H1 (cell line): ENCODE measurements at regions not wholly inside any gene's neighbourhood (a gene's known extent, or its start where the extent isn't known, plus 50 kb on each side); places are given as distances from the start of the nearest gene placed in this dataset.

Experiments used
- CTCF ChIA-PET: fragments of 300-600 bp; sonication (Branson Sonifier 250); formaldehyde crosslinking; loops from one replicate; lab custom pipeline; 2021; ENCODE audit not compliant: partially characterized antibody; lab: Charles Lee
- POLR2A ChIA-PET: fragments of 300-600 bp; sonication (Branson Sonifier 250); formaldehyde crosslinking; loops from one replicate; lab custom pipeline; 2021; ENCODE audit warnings: inconsistent platforms; ENCODE audit not compliant: partially characterized antibody; lab: Charles Lee
- DNase-seq, 2 experiments: peaks; one replicate each; pipeline versions ENCODE4 v3.0.0 to v3.0.0-alpha.2; 2010 to 2022; ENCODE audit warnings: low spot score in 2 of 2, low read depth in 1 of 2, mixed read lengths in 1 of 2
- FAIRE-seq: peaks from 2 replicates; lab custom pipeline; 2011; peaks lifted over from hg19 to GRCh38; lab: Jason Lieb, UNC
- H2AFZ ChIP-seq: 2 replicates; pipeline ENCODE4 v1.8.1; 2012; ENCODE audit warnings: low read length, inconsistent platforms
- H2AK5ac ChIP-seq: 2 replicates; pipeline ENCODE4 v1.6.1; 2013; ENCODE audit warnings: low read depth, low read length
- H2BK120ac ChIP-seq: replicated peaks from 2 replicates; pipeline ENCODE3; 2013; ENCODE audit warnings: low read depth, low read length, inconsistent platforms
- H2BK12ac ChIP-seq: 2 replicates; pipeline ENCODE4 v1.6.1; 2013; ENCODE audit warnings: low read depth, low read length
- H2BK15ac ChIP-seq: 2 replicates; pipeline ENCODE4 v1.6.1; 2013; ENCODE audit warnings: low read length
- H2BK20ac ChIP-seq: 2 replicates; pipeline ENCODE4 v1.6.1; 2013; ENCODE audit warnings: low read length
- H2BK5ac ChIP-seq: 2 replicates; pipeline ENCODE4 v1.6.1; 2013; ENCODE audit warnings: low read depth, low read length
- H3K14ac ChIP-seq: 2 replicates; pipeline ENCODE4 v1.6.1; 2013; ENCODE audit warnings: inconsistent platforms; ENCODE audit not compliant: insufficient read length
- H3K18ac ChIP-seq: 2 replicates; pipeline ENCODE4 v1.6.1; 2013; ENCODE audit warnings: low read length; ENCODE audit errors: extremely low read depth
- H3K23ac ChIP-seq: 2 replicates; pipeline ENCODE4 v1.6.1; 2013; ENCODE audit warnings: inconsistent platforms; ENCODE audit not compliant: insufficient read length
- H3K23me2 ChIP-seq: 2 replicates; pipeline ENCODE4 v1.6.1; 2013; ENCODE audit warnings: low read depth, low read length
- H3K27ac ChIP-seq: 2 replicates; pipeline ENCODE4 v1.6.1; 2011; ENCODE audit warnings: low read depth, low read length, inconsistent platforms
- H3K27me3 ChIP-seq, 4 experiments: replicated peaks in 1 of 4; 1 replicate in 1 of 4; 2 replicates in 3 of 4; pipeline versions ENCODE4 v1.6.1 to v1.8.1; 2011 to 2013; ENCODE audit warnings: low read length in 3 of 4, mild to moderate bottlenecking in 3 of 4, inconsistent platforms in 2 of 4, mixed read lengths in 2 of 4, moderate library complexity in 1 of 4; ENCODE audit not compliant: control insufficient read depth in 3 of 4, insufficient read depth in 3 of 4; ENCODE audit errors: extremely low read depth in 1 of 4
- H3K36me3 ChIP-seq, 4 experiments: 2 replicates each; pipeline versions ENCODE4 v1.6.1 to v1.8.1; 2011 to 2013; ENCODE audit warnings: mild to moderate bottlenecking in 4 of 4, low read length in 3 of 4, moderate library complexity in 2 of 4, control low read depth in 1 of 4, inconsistent platforms in 1 of 4; ENCODE audit not compliant: insufficient read depth in 4 of 4, control insufficient read depth in 2 of 4
- H3K4ac ChIP-seq: replicated peaks from 2 replicates; pipeline ENCODE3; 2013; ENCODE audit warnings: low read length, low read depth, mixed read lengths, inconsistent platforms; ENCODE audit not compliant: insufficient read length
- H3K4me1 ChIP-seq, 4 experiments: replicated peaks in 1 of 4; 1 replicate in 1 of 4; 2 replicates in 3 of 4; pipeline versions ENCODE4 v1.6.1 to v1.8.1; 2011 to 2013; ENCODE audit warnings: low read length in 3 of 4, inconsistent platforms in 2 of 4, mixed read lengths in 1 of 4; ENCODE audit not compliant: insufficient read depth in 4 of 4, control insufficient read depth in 3 of 4
- H3K4me2 ChIP-seq, 2 experiments: 2 replicates each; pipeline versions ENCODE4 v1.6.1 to v1.8.1; 2011 to 2013; ENCODE audit warnings: low read depth in 2 of 2, low read length in 2 of 2, control low read depth in 1 of 2, inconsistent platforms in 1 of 2, mild to moderate bottlenecking in 1 of 2; ENCODE audit not compliant: insufficient read depth in 1 of 2
- H3K4me3 ChIP-seq, 4 experiments: fragments of 200-600, 300-600 bp in 1 of 4; sonication (generic), shearing (Covaris generic), sonication (Bioruptor Twin) in 1 of 4; 2 replicates each; pipeline versions ENCODE4 v1.5.1 to v1.8.1; 2011 to 2016; ENCODE audit warnings: low read length in 4 of 4, low read depth in 3 of 4, control low read depth in 2 of 4, inconsistent platforms in 2 of 4, mild to moderate bottlenecking in 2 of 4, mixed read lengths in 1 of 4, moderate library complexity in 1 of 4; ENCODE audit not compliant: insufficient read depth in 2 of 4; ENCODE audit errors: extremely low read depth in 1 of 4
- H3K56ac ChIP-seq: replicated peaks from 2 replicates; pipeline ENCODE3; 2013; ENCODE audit warnings: low read depth, mild to moderate bottlenecking, mixed read lengths, low read length, inconsistent platforms; ENCODE audit not compliant: insufficient read length
- H3K79me1 ChIP-seq: 2 replicates; pipeline ENCODE4 v1.6.1; 2013; ENCODE audit warnings: low read depth, low read length, control low read depth
- H3K79me2 ChIP-seq, 2 experiments: 2 replicates each; pipeline versions ENCODE4 v1.6.1 to v1.8.1; 2012 to 2013; ENCODE audit warnings: low read length in 2 of 2, mild to moderate bottlenecking in 2 of 2, inconsistent platforms in 1 of 2; ENCODE audit not compliant: insufficient read depth in 2 of 2, control insufficient read depth in 1 of 2
- H3K9ac ChIP-seq, 4 experiments: replicated peaks in 1 of 4; 1 replicate in 1 of 4; 2 replicates in 3 of 4; pipeline versions ENCODE4 v1.6.1 to v1.8.1; 2011 to 2013; ENCODE audit warnings: low read depth in 3 of 4, low read length in 3 of 4, control low read depth in 2 of 4, mild to moderate bottlenecking in 2 of 4, moderate library complexity in 2 of 4, inconsistent platforms in 1 of 4; ENCODE audit errors: extremely low read depth in 1 of 4
- H3K9me3 ChIP-seq, 2 experiments: 2 replicates each; pipeline versions ENCODE4 v1.6.1 to v1.8.1; 2012 to 2013; ENCODE audit warnings: mild to moderate bottlenecking in 2 of 2, moderate library complexity in 2 of 2, control low read depth in 1 of 2, inconsistent platforms in 1 of 2, low read depth in 1 of 2, low read length in 1 of 2, mixed read lengths in 1 of 2; ENCODE audit not compliant: insufficient read depth in 2 of 2
- H4K20me1 ChIP-seq, 2 experiments: replicated peaks in 1 of 2; 2 replicates each; pipeline versions ENCODE3 to v1.8.1; 2011 to 2013; ENCODE audit warnings: inconsistent platforms in 2 of 2, low read length in 2 of 2, mild to moderate bottlenecking in 1 of 2; ENCODE audit not compliant: insufficient read depth in 2 of 2, control insufficient read depth in 1 of 2
- H4K5ac ChIP-seq: 2 replicates; pipeline ENCODE4 v1.6.1; 2013; ENCODE audit warnings: low read length, low read depth, mixed read lengths, inconsistent platforms; ENCODE audit not compliant: insufficient read length
- H4K8ac ChIP-seq: 2 replicates; pipeline ENCODE4 v1.8.0; 2013; ENCODE audit warnings: mild to moderate bottlenecking, moderate library complexity, low read length, inconsistent platforms; ENCODE audit not compliant: insufficient read depth; ENCODE audit errors: extremely low read depth
- H4K91ac ChIP-seq: replicated peaks from 2 replicates; pipeline ENCODE3; 2013; ENCODE audit warnings: low read length, mixed read lengths, inconsistent platforms; ENCODE audit not compliant: insufficient read length
- CEBPB ChIP-seq: IDR thresholded peaks from 2 replicates; pipeline ENCODE4 v1.6.1; 2012; ENCODE audit warnings: low read depth, low read length
- EP300 ChIP-seq, 2 experiments: IDR thresholded peaks; 1 replicate in 1 of 2; 2 replicates in 1 of 2; pipeline ENCODE4 v1.6.1; 2011 to 2012; ENCODE audit warnings: low read depth in 2 of 2, low read length in 2 of 2, mild to moderate bottlenecking in 2 of 2, borderline replicate concordance in 1 of 2, inconsistent platforms in 1 of 2, moderate library complexity in 1 of 2
- EZH2 ChIP-seq: fragments of 200-600 bp; sonication (generic); IDR thresholded peaks from 2 replicates; pipeline ENCODE4 v1.7.1; 2012; ENCODE audit warnings: low read depth, mild to moderate bottlenecking, moderate library complexity, low read length, inconsistent platforms; ENCODE audit not compliant: severe bottlenecking
- KDM5A ChIP-seq: fragments of 200-600 bp; IDR thresholded peaks from 2 replicates; pipeline ENCODE4 v1.7.1; 2012; ENCODE audit warnings: mild to moderate bottlenecking, low read length, inconsistent platforms, mixed read lengths
- RBBP5 ChIP-seq: IDR thresholded peaks from 2 replicates; pipeline ENCODE4 v1.7.1; 2012; ENCODE audit warnings: low read depth, mild to moderate bottlenecking, inconsistent platforms, low read length, moderate library complexity, borderline replicate concordance
- RNF2 ChIP-seq: fragments of 200-900, 300-1000 bp; sonication (generic); IDR thresholded peaks from 2 replicates; pipeline ENCODE4 v1.7.1; 2016; ENCODE audit warnings: borderline replicate concordance, low read depth, mild to moderate bottlenecking, antibody characterized with exemption, low read length; ENCODE audit not compliant: poor library complexity, severe bottlenecking; ENCODE audit errors: missing control alignments
- TCF12 ChIP-seq: IDR thresholded peaks from 2 replicates; pipeline ENCODE4 v1.6.1; 2011; ENCODE audit warnings: low read depth, mild to moderate bottlenecking, low read length
- TF ChIP-seq, protein P1 (sequence below): IDR thresholded peaks from 2 replicates; pipeline ENCODE4 v1.6.1; 2011; ENCODE audit warnings: low read depth, mild to moderate bottlenecking, low read length; ENCODE audit not compliant: insufficient read depth
- TF ChIP-seq, protein P2 (sequence below): IDR thresholded peaks from 2 replicates; pipeline ENCODE4 v1.6.1; 2011; ENCODE audit warnings: low read length, improper control_type of control experiment
- TF ChIP-seq, protein P3 (sequence below), 3 experiments: IDR thresholded peaks; 1 replicate in 2 of 3; 2 replicates in 1 of 3; pipeline versions ENCODE4 v1.5.1 to v1.6.1; 2011; ENCODE audit warnings: low read length in 3 of 3, mild to moderate bottlenecking in 3 of 3, inconsistent platforms in 2 of 3, low read depth in 1 of 3, moderate library complexity in 1 of 3; ENCODE audit not compliant: insufficient read depth in 1 of 3; ENCODE audit errors: control extremely low read depth in 1 of 3

- no peak overlapping the region for H4K8ac ChIP-seq
- H2BK5ac ChIP-seq: no peak overlapping the region
- ChIA-PET CTCF (interaction anchor here (0.6 kb wide), 1 partner anchor 1253 kb away, joined by 3 read pairs; no protein-coding TSS in a partner anchor), POLR2A (no interaction called here)
- no peak overlapping the region for H3K14ac ChIP-seq
- no peak overlapping the region for H2BK120ac ChIP-seq
- no peaks in the 10 kb centered on the region for H3K79me2 ChIP-seq
- no peak overlapping the region for H2AK5ac ChIP-seq
- no peak overlapping the region for H3K9ac ChIP-seq
- no peaks in the 10 kb centered on the region for H3K4me1 ChIP-seq
- H4K91ac ChIP-seq: no peak overlapping the region
- H3K9me3 ChIP-seq: no peaks in the 10 kb centered on the region
- no peak for DNase-seq
- H4K20me1 ChIP-seq: no peaks in the 10 kb centered on the region
- FAIRE-seq: no peak
- no peak overlapping the region for H3K4ac ChIP-seq
- H4K5ac ChIP-seq: no peak overlapping the region
- no peaks in the 10 kb centered on the region for H3K27me3 ChIP-seq
- no peaks in the 10 kb centered on the region for H3K23me2 ChIP-seq
- H3K18ac ChIP-seq: no peak overlapping the region
- no peak overlapping the region for H3K4me3 ChIP-seq
- no peaks in the 10 kb centered on the region for H3K79me1 ChIP-seq
- H3K36me3 ChIP-seq: no peaks in the 10 kb centered on the region
- H2BK20ac ChIP-seq: no peak overlapping the region
- H2BK12ac ChIP-seq: no peak overlapping the region
- no peak overlapping the region for H2AFZ ChIP-seq
- no peak overlapping the region for H3K27ac ChIP-seq
- no peak overlapping the region for H3K56ac ChIP-seq
- no peak overlapping the region for H3K23ac ChIP-seq
- no peak overlapping the region for H3K4me2 ChIP-seq
- no peak overlapping the region for H2BK15ac ChIP-seq
- TF ChIP-seq, protein P1, sequence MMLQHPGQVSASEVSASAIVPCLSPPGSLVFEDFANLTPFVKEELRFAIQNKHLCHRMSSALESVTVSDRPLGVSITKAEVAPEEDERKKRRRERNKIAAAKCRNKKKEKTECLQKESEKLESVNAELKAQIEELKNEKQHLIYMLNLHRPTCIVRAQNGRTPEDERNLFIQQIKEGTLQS: no peak
- TF ChIP-seq, protein P2, sequence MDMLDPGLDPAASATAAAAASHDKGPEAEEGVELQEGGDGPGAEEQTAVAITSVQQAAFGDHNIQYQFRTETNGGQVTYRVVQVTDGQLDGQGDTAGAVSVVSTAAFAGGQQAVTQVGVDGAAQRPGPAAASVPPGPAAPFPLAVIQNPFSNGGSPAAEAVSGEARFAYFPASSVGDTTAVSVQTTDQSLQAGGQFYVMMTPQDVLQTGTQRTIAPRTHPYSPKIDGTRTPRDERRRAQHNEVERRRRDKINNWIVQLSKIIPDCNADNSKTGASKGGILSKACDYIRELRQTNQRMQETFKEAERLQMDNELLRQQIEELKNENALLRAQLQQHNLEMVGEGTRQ: no peak
- TF ChIP-seq CEBPB (no peak), TCF12 (no peak), KDM5A (no peak), RBBP5 (no peak), RNF2 (no peak), EP300 (IDR thresholded peaks at IDR 0.05; ENCODE audit: borderline replicate concordance in 1 of 2, low read depth in 2 of 2, low read length in 2 of 2) (no peak), EZH2 (no peak)
- TF ChIP-seq, protein P3, sequence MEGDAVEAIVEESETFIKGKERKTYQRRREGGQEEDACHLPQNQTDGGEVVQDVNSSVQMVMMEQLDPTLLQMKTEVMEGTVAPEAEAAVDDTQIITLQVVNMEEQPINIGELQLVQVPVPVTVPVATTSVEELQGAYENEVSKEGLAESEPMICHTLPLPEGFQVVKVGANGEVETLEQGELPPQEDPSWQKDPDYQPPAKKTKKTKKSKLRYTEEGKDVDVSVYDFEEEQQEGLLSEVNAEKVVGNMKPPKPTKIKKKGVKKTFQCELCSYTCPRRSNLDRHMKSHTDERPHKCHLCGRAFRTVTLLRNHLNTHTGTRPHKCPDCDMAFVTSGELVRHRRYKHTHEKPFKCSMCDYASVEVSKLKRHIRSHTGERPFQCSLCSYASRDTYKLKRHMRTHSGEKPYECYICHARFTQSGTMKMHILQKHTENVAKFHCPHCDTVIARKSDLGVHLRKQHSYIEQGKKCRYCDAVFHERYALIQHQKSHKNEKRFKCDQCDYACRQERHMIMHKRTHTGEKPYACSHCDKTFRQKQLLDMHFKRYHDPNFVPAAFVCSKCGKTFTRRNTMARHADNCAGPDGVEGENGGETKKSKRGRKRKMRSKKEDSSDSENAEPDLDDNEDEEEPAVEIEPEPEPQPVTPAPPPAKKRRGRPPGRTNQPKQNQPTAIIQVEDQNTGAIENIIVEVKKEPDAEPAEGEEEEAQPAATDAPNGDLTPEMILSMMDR (IDR thresholded peaks at IDR 0.05; ENCODE audit: control extremely low read depth in 1 of 3, insufficient read depth in 1 of 3, low read depth in 1 of 3, low read length in 3 of 3): no peak
Measured at GRCh38 chr18:45430041-45430440, 185.2 kb upstream of the SLC14A2 start.
